H9 (cell line): ENCODE measurements at regions not wholly inside any gene's neighbourhood (a gene's known extent, or its start where the extent isn't known, plus 50 kb on each side); places are given as distances from the start of the nearest gene placed in this dataset.

Experiments used
- DNase-seq: peaks from one replicate; pipeline ENCODE4 v3.0.0-alpha.2; 2017
- H2AFZ ChIP-seq: one replicate; pipeline ENCODE4 v1.6.1; 2013; ENCODE audit warnings: mild to moderate bottlenecking, low read length, control low read depth, moderate library complexity
- H2AK5ac ChIP-seq: 2 replicates; pipeline ENCODE4 v1.6.1; 2013; ENCODE audit warnings: low read length, control low read depth, mixed read lengths; ENCODE audit not compliant: insufficient read length
- H2BK120ac ChIP-seq: one replicate; pipeline ENCODE4 v1.6.1; 2013; ENCODE audit warnings: low read depth, mild to moderate bottlenecking, low read length, control low read depth, inconsistent platforms; ENCODE audit not compliant: poor library complexity, severe bottlenecking
- H2BK12ac ChIP-seq: 2 replicates; pipeline ENCODE4 v1.6.1; 2013; ENCODE audit warnings: low read length, control low read depth, mixed read lengths, low read depth; ENCODE audit not compliant: insufficient read length
- H2BK15ac ChIP-seq: 2 replicates; pipeline ENCODE4 v1.6.1; 2013; ENCODE audit warnings: low read depth, low read length, control low read depth
- H2BK20ac ChIP-seq: one replicate; pipeline ENCODE4 v1.6.1; 2013; ENCODE audit warnings: low read depth, mild to moderate bottlenecking, low read length, control low read depth, inconsistent platforms; ENCODE audit not compliant: poor library complexity, severe bottlenecking
- H2BK5ac ChIP-seq: 2 replicates; pipeline ENCODE4 v1.6.1; 2013; ENCODE audit warnings: low read length, control low read depth, mixed read lengths; ENCODE audit not compliant: insufficient read length
- H3K14ac ChIP-seq: 2 replicates; pipeline ENCODE4 v1.6.1; 2013; ENCODE audit warnings: low read length, control low read depth; ENCODE audit not compliant: insufficient read depth
- H3K18ac ChIP-seq: 2 replicates; pipeline ENCODE4 v1.6.1; 2013; ENCODE audit warnings: low read depth, mild to moderate bottlenecking, mixed read lengths, low read length, control low read depth; ENCODE audit not compliant: insufficient read length
- H3K23ac ChIP-seq: 2 replicates; pipeline ENCODE4 v1.6.1; 2013; ENCODE audit warnings: low read length, control low read depth, mixed read lengths, low read depth; ENCODE audit not compliant: insufficient read length
- H3K23me2 ChIP-seq: 2 replicates; pipeline ENCODE4 v1.6.1; 2013; ENCODE audit warnings: low read depth, mild to moderate bottlenecking, mixed read lengths, low read length, control low read depth; ENCODE audit not compliant: insufficient read length, poor library complexity, severe bottlenecking
- H3K27ac ChIP-seq: 2 replicates; pipeline ENCODE4 v1.5.1; 2013; ENCODE audit warnings: low read length, control low read depth, mixed read lengths, low read depth; ENCODE audit not compliant: insufficient read length
- H3K27me3 ChIP-seq: 2 replicates; pipeline ENCODE4 v1.6.1; 2013; ENCODE audit warnings: low read length, control low read depth, inconsistent platforms; ENCODE audit not compliant: insufficient read depth
- H3K4ac ChIP-seq: 2 replicates; pipeline ENCODE4 v1.6.1; 2013; ENCODE audit warnings: low read depth, mild to moderate bottlenecking, control low read depth, inconsistent platforms, low read length, moderate library complexity
- H3K4me1 ChIP-seq: 2 replicates; pipeline ENCODE4 v1.6.1; 2013; ENCODE audit warnings: low read length, control low read depth, inconsistent platforms; ENCODE audit not compliant: insufficient read depth
- H3K4me2 ChIP-seq: 2 replicates; pipeline ENCODE4 v1.6.1; 2013; ENCODE audit warnings: low read length, control low read depth, mixed read lengths; ENCODE audit not compliant: insufficient read length, insufficient read depth
- H3K56ac ChIP-seq: 2 replicates; pipeline ENCODE4 v1.6.1; 2013; ENCODE audit warnings: low read depth, mild to moderate bottlenecking, mixed read lengths, low read length, control low read depth; ENCODE audit not compliant: insufficient read length
- H3K79me1 ChIP-seq: 2 replicates; pipeline ENCODE4 v1.6.1; 2013; ENCODE audit warnings: low read depth, mild to moderate bottlenecking, moderate library complexity, low read length, control low read depth, inconsistent platforms; ENCODE audit not compliant: insufficient read depth, poor library complexity, severe bottlenecking
- H3K79me2 ChIP-seq: 2 replicates; pipeline ENCODE4 v1.6.1; 2013; ENCODE audit warnings: low read length, control low read depth, inconsistent platforms; ENCODE audit not compliant: insufficient read depth
- H3K9ac ChIP-seq: 2 replicates; pipeline ENCODE4 v1.6.1; 2013; ENCODE audit warnings: low read length, control low read depth, mixed read lengths; ENCODE audit not compliant: insufficient read length; ENCODE audit errors: extremely low read depth
- H3K9me3 ChIP-seq: one replicate; pipeline ENCODE4 v1.6.1; 2013; ENCODE audit warnings: low read depth, low read length, inconsistent platforms; ENCODE audit not compliant: control insufficient read depth
- H3T11ph ChIP-seq: one replicate; pipeline ENCODE4 v1.6.1; 2013; ENCODE audit warnings: mild to moderate bottlenecking, low read length, control low read depth, inconsistent platforms
- H4K20me1 ChIP-seq: one replicate; pipeline ENCODE4 v1.6.1; 2013; ENCODE audit not compliant: control insufficient read depth, insufficient read length, insufficient read depth
- H4K5ac ChIP-seq: 2 replicates; pipeline ENCODE4 v1.6.1; 2013; ENCODE audit warnings: low read depth, mild to moderate bottlenecking, mixed read lengths, low read length, control low read depth; ENCODE audit not compliant: insufficient read length
- H4K8ac ChIP-seq: replicated peaks from 2 replicates; pipeline ENCODE4 v1.6.1; 2013; ENCODE audit warnings: low read length, control low read depth, mixed read lengths, low read depth; ENCODE audit not compliant: insufficient read length
- H4K91ac ChIP-seq: 2 replicates; pipeline ENCODE4 v1.6.1; 2013; ENCODE audit warnings: low read depth, mild to moderate bottlenecking, moderate library complexity, mixed read lengths, low read length, control low read depth; ENCODE audit not compliant: insufficient read length
- H3K27ac Mint-ChIP-seq, 3 experiments: 2 replicates in 2 of 3; 3 replicates in 1 of 3; pipeline ENCODE4 v1.8.0; 2020 to 2021; ENCODE audit warnings: mixed read lengths in 3 of 3, mild to moderate bottlenecking in 1 of 3, moderate library complexity in 1 of 3
- H3K27me3 Mint-ChIP-seq: 2 replicates; pipeline ENCODE4 v1.8.0; 2021; ENCODE audit warnings: low read depth, mild to moderate bottlenecking, moderate library complexity, mixed read lengths
- H3K36me3 Mint-ChIP-seq, 3 experiments: 2 replicates in 2 of 3; 3 replicates in 1 of 3; pipeline ENCODE4 v1.8.0; 2020 to 2021; ENCODE audit warnings: low read depth in 3 of 3, mixed read lengths in 3 of 3; ENCODE audit not compliant: insufficient read depth in 1 of 3
- H3K4me1 Mint-ChIP-seq, 2 experiments: 2 replicates each; pipeline ENCODE4 v1.8.0; 2020; ENCODE audit warnings: mixed read lengths in 2 of 2
- H3K4me3 Mint-ChIP-seq, 2 experiments: 2 replicates in 1 of 2; 3 replicates in 1 of 2; pipeline ENCODE4 v1.8.0; 2020 to 2021; ENCODE audit warnings: mild to moderate bottlenecking in 2 of 2, mixed read lengths in 2 of 2, moderate library complexity in 1 of 2
- H3K9me3 Mint-ChIP-seq, 2 experiments: 2 replicates in 1 of 2; 3 replicates in 1 of 2; pipeline ENCODE4 v1.8.0; 2020; ENCODE audit warnings: mild to moderate bottlenecking in 2 of 2, mixed read lengths in 2 of 2, moderate library complexity in 1 of 2
- WGBS: extraction: QIAGEN DNeasy Blood & Tissue Kit; methylation state at CpG from one replicate; pipeline ENCODE4 v1.1.7; 2013; ENCODE audit warnings: missing lambda C conversion rate, low lambda C conversion rate, mixed read lengths; ENCODE audit not compliant: insufficient read length; ENCODE audit errors: extremely low coverage; 5-methylcytosine and 5-hydroxymethylcytosine counted together
- TF ChIP-seq, protein P1 (sequence below): fragments of 200-600 bp; sonication (generic); conservative IDR thresholded peaks from 3 replicates; pipeline ENCODE4 v1.8.0; 2021; ENCODE audit warnings: antibody characterized with exemption, mild to moderate bottlenecking

DNA sequence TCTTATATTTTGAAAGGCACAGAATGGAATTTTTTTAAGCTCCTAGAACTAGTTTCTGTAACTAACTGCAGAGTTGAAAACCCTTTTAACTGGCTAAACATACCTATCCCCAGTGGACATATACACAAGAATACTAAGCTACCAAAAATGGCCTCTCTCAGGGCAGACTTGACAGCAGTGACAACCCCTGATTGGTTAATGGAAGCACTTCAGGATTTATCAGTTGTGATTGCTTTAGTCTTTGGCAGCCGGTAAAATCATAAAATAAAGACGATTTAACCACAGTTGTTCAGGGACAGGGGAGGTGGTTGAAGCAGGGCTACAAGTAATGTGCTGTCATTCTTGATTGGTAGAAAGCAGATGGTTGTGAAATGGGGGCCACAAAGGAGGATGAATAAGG, 452.0 kb upstream of the SOX9 start:
- Histone ChIP-seq H3K79me1 (no peaks in the 10 kb centered on the region), H2AK5ac (no peak overlapping the region), H4K8ac (no peak overlapping the region), H3K27me3 (no peaks in the 10 kb centered on the region), H3K27ac (no peak overlapping the region), H3K4ac (no peak overlapping the region), H3T11ph (no peak overlapping the region), H3K23me2 (no peaks in the 10 kb centered on the region), H2AFZ (no peak overlapping the region), H3K14ac (no peak overlapping the region), H3K9me3 (no peaks in the 10 kb centered on the region), H4K5ac (no peak overlapping the region), H4K91ac (no peak overlapping the region), H3K9ac (no peak overlapping the region), H3K56ac (no peak overlapping the region), H2BK20ac (no peak overlapping the region), H3K4me1 (no peaks in the 10 kb centered on the region), H2BK12ac (no peak overlapping the region), H2BK5ac (no peak overlapping the region), H3K79me2 (no peaks in the 10 kb centered on the region), H2BK15ac (no peak overlapping the region), H2BK120ac (no peak overlapping the region), H3K18ac (no peak overlapping the region), H4K20me1 (no peaks in the 10 kb centered on the region), H3K23ac (no peak overlapping the region), H3K4me2 (no peak overlapping the region)
- H3K4me3 Mint-ChIP-seq: no peak overlapping the region
- H3K27me3 Mint-ChIP-seq: no peaks in the 10 kb centered on the region
- H3K4me1 Mint-ChIP-seq: no peaks in the 10 kb centered on the region
- no CpG with 5 or more reads among the region's 2 CpGs for WGBS
- peaks cover 0 to 4% (median 2%) of the 10 kb centered on the region in 3 experiments; a peak in 2 of 7 replicates for H3K36me3 Mint-ChIP-seq
- no peak overlapping the region for H3K27ac Mint-ChIP-seq
- TF ChIP-seq, protein P1, sequence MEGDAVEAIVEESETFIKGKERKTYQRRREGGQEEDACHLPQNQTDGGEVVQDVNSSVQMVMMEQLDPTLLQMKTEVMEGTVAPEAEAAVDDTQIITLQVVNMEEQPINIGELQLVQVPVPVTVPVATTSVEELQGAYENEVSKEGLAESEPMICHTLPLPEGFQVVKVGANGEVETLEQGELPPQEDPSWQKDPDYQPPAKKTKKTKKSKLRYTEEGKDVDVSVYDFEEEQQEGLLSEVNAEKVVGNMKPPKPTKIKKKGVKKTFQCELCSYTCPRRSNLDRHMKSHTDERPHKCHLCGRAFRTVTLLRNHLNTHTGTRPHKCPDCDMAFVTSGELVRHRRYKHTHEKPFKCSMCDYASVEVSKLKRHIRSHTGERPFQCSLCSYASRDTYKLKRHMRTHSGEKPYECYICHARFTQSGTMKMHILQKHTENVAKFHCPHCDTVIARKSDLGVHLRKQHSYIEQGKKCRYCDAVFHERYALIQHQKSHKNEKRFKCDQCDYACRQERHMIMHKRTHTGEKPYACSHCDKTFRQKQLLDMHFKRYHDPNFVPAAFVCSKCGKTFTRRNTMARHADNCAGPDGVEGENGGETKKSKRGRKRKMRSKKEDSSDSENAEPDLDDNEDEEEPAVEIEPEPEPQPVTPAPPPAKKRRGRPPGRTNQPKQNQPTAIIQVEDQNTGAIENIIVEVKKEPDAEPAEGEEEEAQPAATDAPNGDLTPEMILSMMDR: no peak
- no peak for DNase-seq
- peaks cover 4 to 5% of the 10 kb centered on the region in 2 experiments for H3K9me3 Mint-ChIP-seq
